GM23338 (cell line): ENCODE measurements at regions not wholly inside any gene's neighbourhood (a gene's known extent, or its start where the extent isn't known, plus 50 kb on each side); places are given as distances from the start of the nearest gene placed in this dataset.

Experiments used
- CREB1 ChIP-seq: fragments of 250-450 bp; sonication (Bioruptor Pico); IDR thresholded peaks from 2 replicates; pipeline ENCODE4 v1.5.0; 2020; ENCODE audit warnings: low read depth, mild to moderate bottlenecking, moderate library complexity
- EZH2 ChIP-seq: fragments of 200-600 bp; sonication (generic); IDR thresholded peaks from one replicate; pipeline ENCODE4 v1.8.0; 2017; ENCODE audit warnings: antibody characterized with exemption, mild to moderate bottlenecking, low read depth; ENCODE audit not compliant: unreplicated experiment
- EZH2phosphoT487 ChIP-seq: fragments of 200-600 bp; sonication (generic); IDR thresholded peaks from one replicate; pipeline ENCODE4 v1.8.1; 2018; ENCODE audit warnings: antibody characterized with exemption; ENCODE audit not compliant: unreplicated experiment
- NANOG ChIP-seq: IDR thresholded peaks from 2 replicates; pipeline ENCODE4 v1.6.1; 2016; ENCODE audit warnings: antibody characterized with exemption, borderline replicate concordance
- POLR2AphosphoS5 ChIP-seq: IDR thresholded peaks from 2 replicates; pipeline ENCODE4 v1.6.1; 2016; ENCODE audit warnings: antibody characterized with exemption, low read depth
- STAT1 ChIP-seq: IDR thresholded peaks from one replicate; pipeline ENCODE4 v1.6.1; 2016; ENCODE audit warnings: antibody characterized with exemption; ENCODE audit not compliant: unreplicated experiment
- ZNF331 ChIP-seq: fragments of 250-450 bp; sonication (Bioruptor Pico); IDR thresholded peaks from 2 replicates; pipeline ENCODE4 v1.5.0; 2020; ENCODE audit warnings: low read depth, mild to moderate bottlenecking, moderate library complexity
- TF ChIP-seq, protein P1 (sequence below), 2 experiments: fragments of 200-600 bp in 1 of 2; sonication (generic) in 1 of 2; conservative IDR thresholded peaks; 2 replicates each; pipeline versions ENCODE4 v1.5.1 to v1.6.1; 2016 to 2017; ENCODE audit warnings: antibody characterized with exemption in 2 of 2, low read depth in 2 of 2, mild to moderate bottlenecking in 2 of 2, moderate library complexity in 1 of 2
- TF ChIP-seq, protein P2 (sequence below): IDR thresholded peaks from one replicate; pipeline ENCODE4 v1.6.1; 2018; ENCODE audit warnings: antibody characterized with exemption; ENCODE audit not compliant: unreplicated experiment
- TF ChIP-seq, protein P3 (sequence below): IDR thresholded peaks from 2 replicates; pipeline ENCODE4 v1.6.1; 2016; ENCODE audit warnings: antibody characterized with exemption

DNA sequence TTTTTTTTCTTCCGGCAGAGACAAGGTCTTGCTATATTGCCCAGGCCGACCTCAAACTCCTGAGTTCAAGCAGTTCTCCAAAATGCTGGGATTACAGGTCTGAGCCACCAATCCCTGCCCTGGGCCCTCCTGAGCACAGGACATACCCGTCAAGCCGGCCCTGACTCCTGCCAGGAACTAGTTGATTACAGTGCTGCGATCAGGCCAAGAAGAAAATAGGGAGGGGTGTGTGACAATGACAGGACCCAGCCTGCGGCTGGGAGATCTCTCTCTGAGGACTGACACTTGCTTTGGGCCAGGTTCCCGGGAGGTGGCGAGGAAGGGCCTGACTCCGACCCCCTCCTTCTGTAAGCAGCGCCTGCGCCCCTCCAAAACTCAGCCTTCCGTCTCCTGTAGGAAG, 276.6 kb downstream of the MRTFB start:
- TF ChIP-seq EZH2phosphoT487 (no peak), EZH2 (no peak), POLR2AphosphoS5 (no peak), ZNF331 (CRISPR knock-in tag) (no peak), STAT1 (no peak), CREB1 (no peak), NANOG (no peak)
- TF ChIP-seq, protein P1, sequence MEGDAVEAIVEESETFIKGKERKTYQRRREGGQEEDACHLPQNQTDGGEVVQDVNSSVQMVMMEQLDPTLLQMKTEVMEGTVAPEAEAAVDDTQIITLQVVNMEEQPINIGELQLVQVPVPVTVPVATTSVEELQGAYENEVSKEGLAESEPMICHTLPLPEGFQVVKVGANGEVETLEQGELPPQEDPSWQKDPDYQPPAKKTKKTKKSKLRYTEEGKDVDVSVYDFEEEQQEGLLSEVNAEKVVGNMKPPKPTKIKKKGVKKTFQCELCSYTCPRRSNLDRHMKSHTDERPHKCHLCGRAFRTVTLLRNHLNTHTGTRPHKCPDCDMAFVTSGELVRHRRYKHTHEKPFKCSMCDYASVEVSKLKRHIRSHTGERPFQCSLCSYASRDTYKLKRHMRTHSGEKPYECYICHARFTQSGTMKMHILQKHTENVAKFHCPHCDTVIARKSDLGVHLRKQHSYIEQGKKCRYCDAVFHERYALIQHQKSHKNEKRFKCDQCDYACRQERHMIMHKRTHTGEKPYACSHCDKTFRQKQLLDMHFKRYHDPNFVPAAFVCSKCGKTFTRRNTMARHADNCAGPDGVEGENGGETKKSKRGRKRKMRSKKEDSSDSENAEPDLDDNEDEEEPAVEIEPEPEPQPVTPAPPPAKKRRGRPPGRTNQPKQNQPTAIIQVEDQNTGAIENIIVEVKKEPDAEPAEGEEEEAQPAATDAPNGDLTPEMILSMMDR (conservative IDR thresholded peaks at IDR 0.05; ENCODE audit: low read depth in 2 of 2), result no peak
- TF ChIP-seq, protein P2, sequence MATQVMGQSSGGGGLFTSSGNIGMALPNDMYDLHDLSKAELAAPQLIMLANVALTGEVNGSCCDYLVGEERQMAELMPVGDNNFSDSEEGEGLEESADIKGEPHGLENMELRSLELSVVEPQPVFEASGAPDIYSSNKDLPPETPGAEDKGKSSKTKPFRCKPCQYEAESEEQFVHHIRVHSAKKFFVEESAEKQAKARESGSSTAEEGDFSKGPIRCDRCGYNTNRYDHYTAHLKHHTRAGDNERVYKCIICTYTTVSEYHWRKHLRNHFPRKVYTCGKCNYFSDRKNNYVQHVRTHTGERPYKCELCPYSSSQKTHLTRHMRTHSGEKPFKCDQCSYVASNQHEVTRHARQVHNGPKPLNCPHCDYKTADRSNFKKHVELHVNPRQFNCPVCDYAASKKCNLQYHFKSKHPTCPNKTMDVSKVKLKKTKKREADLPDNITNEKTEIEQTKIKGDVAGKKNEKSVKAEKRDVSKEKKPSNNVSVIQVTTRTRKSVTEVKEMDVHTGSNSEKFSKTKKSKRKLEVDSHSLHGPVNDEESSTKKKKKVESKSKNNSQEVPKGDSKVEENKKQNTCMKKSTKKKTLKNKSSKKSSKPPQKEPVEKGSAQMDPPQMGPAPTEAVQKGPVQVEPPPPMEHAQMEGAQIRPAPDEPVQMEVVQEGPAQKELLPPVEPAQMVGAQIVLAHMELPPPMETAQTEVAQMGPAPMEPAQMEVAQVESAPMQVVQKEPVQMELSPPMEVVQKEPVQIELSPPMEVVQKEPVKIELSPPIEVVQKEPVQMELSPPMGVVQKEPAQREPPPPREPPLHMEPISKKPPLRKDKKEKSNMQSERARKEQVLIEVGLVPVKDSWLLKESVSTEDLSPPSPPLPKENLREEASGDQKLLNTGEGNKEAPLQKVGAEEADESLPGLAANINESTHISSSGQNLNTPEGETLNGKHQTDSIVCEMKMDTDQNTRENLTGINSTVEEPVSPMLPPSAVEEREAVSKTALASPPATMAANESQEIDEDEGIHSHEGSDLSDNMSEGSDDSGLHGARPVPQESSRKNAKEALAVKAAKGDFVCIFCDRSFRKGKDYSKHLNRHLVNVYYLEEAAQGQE, result no peak
- TF ChIP-seq, protein P3, sequence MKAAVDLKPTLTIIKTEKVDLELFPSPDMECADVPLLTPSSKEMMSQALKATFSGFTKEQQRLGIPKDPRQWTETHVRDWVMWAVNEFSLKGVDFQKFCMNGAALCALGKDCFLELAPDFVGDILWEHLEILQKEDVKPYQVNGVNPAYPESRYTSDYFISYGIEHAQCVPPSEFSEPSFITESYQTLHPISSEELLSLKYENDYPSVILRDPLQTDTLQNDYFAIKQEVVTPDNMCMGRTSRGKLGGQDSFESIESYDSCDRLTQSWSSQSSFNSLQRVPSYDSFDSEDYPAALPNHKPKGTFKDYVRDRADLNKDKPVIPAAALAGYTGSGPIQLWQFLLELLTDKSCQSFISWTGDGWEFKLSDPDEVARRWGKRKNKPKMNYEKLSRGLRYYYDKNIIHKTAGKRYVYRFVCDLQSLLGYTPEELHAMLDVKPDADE, result no peak
